SK-N-SH (cell line): ENCODE measurements at regions not wholly inside any gene's neighbourhood (a gene's known extent, or its start where the extent isn't known, plus 50 kb on each side); places are given as distances from the start of the nearest gene placed in this dataset.

Experiments used
- CTCF ChIA-PET: fragments of 300-600, 350-600 bp; formaldehyde crosslinking; extraction: SDS; loops from one replicate; lab custom pipeline; 2021; lab: Yijun Ruan, JAX
- POLR2A ChIA-PET: fragments of 350-600 bp; sonication (Branson Sonifier 250); formaldehyde crosslinking; extraction: SDS; loops from one replicate; lab custom pipeline; 2020; ENCODE audit warnings: antibody characterized with exemption, inconsistent platforms; lab: Yijun Ruan, JAX
- DNase-seq: peaks from one replicate; pipeline ENCODE4 v3.0.0; 2012
- H2AFZ ChIP-seq: fragments of 200-600 bp; sonication (generic); 2 replicates; pipeline ENCODE4 v1.8.1; 2016; ENCODE audit warnings: antibody characterized with exemption, mild to moderate bottlenecking, low read depth
- H3F3A ChIP-seq: fragments of 200-600 bp; sonication (generic); replicated peaks from 2 replicates; pipeline ENCODE3; 2016; ENCODE audit warnings: antibody characterized with exemption, mild to moderate bottlenecking; ENCODE audit not compliant: insufficient read depth
- H3K27ac ChIP-seq, 2 experiments: fragments of 200-500 bp in 1 of 2; fragments of 200-600 bp in 1 of 2; sonication (Bioruptor generic) in 1 of 2; sonication (generic), shearing (Covaris generic) in 1 of 2; 2 replicates each; pipeline versions ENCODE4 v1.5.1 to v1.6.1; 2014 to 2016; ENCODE audit warnings: low read depth in 2 of 2, inconsistent platforms in 1 of 2, low read length in 1 of 2, mild to moderate bottlenecking in 1 of 2, mixed read lengths in 1 of 2
- H3K27me3 ChIP-seq: fragments of 200-600 bp; sonication (generic), shearing (Covaris generic); 2 replicates; pipeline ENCODE4 v1.6.1; 2016; ENCODE audit warnings: mixed run types; ENCODE audit not compliant: insufficient read depth
- H3K36me3 ChIP-seq, 2 experiments: fragments of 200-500 bp in 1 of 2; fragments of 200-600 bp in 1 of 2; sonication (Bioruptor generic) in 1 of 2; sonication (generic) in 1 of 2; replicated peaks in 1 of 2; 2 replicates each; pipeline versions ENCODE3 to v1.5.1; 2014 to 2016; ENCODE audit warnings: low read length in 1 of 2, mild to moderate bottlenecking in 1 of 2; ENCODE audit not compliant: insufficient read depth in 2 of 2, control insufficient read depth in 1 of 2
- H3K4me1 ChIP-seq, 2 experiments: fragments of 200-500 bp in 1 of 2; fragments of 200-600 bp in 1 of 2; sonication (Bioruptor generic) in 1 of 2; sonication (generic), shearing (Covaris generic) in 1 of 2; 2 replicates each; pipeline versions ENCODE4 v1.5.1 to v1.6.1; 2014 to 2016; ENCODE audit warnings: low read depth in 1 of 2, low read length in 1 of 2, mixed run types in 1 of 2; ENCODE audit not compliant: insufficient read depth in 2 of 2, control insufficient read depth in 1 of 2
- H3K4me2 ChIP-seq: fragments of 200-600 bp; sonication (generic), shearing (Covaris generic); 2 replicates; pipeline ENCODE4 v1.6.1; 2017; ENCODE audit warnings: mixed run types
- H3K4me3 ChIP-seq, 2 experiments: fragments of 200-500 bp in 1 of 2; fragments of 200-600 bp in 1 of 2; sonication (Bioruptor generic) in 1 of 2; sonication (generic), shearing (Covaris generic) in 1 of 2; 2 replicates each; pipeline versions ENCODE4 v1.5.1 to v1.8.1; 2014 to 2016; ENCODE audit warnings: low read depth in 2 of 2, inconsistent platforms in 1 of 2, low read length in 1 of 2, mild to moderate bottlenecking in 1 of 2, mixed read lengths in 1 of 2, moderate library complexity in 1 of 2
- H3K79me2 ChIP-seq: fragments of 200-600 bp; sonication (generic); 2 replicates; pipeline ENCODE4 v1.8.1; 2017; ENCODE audit warnings: mild to moderate bottlenecking; ENCODE audit not compliant: insufficient read depth
- H3K9ac ChIP-seq: fragments of 200-600 bp; sonication (generic); 2 replicates; pipeline ENCODE4 v1.6.1; 2017; ENCODE audit warnings: mixed run types
- H3K9me2 ChIP-seq: fragments of 200-600 bp; sonication (generic); 2 replicates; pipeline ENCODE4 v1.6.1; 2017; ENCODE audit warnings: mixed run types
- H3K9me3 ChIP-seq: fragments of 200-600 bp; sonication (generic); 2 replicates; pipeline ENCODE4 v1.6.1; 2017; ENCODE audit warnings: mixed run types, mild to moderate bottlenecking, moderate library complexity
- H4K20me1 ChIP-seq: fragments of 200-600 bp; sonication (generic); 2 replicates; pipeline ENCODE4 v1.6.1; 2017; ENCODE audit warnings: mild to moderate bottlenecking, mixed run types; ENCODE audit not compliant: insufficient read depth
- ELF1 ChIP-seq: IDR thresholded peaks from 2 replicates; pipeline ENCODE4 v1.4.0; 2012
- EP300 ChIP-seq, 2 experiments: IDR thresholded peaks; 2 replicates each; pipeline versions ENCODE4 v1.4.0 to v1.6.1; 2012; ENCODE audit warnings: borderline replicate concordance in 1 of 2, low read depth in 1 of 2, low read length in 1 of 2
- EZH2phosphoT487 ChIP-seq: fragments of 200-600 bp; sonication (generic); IDR thresholded peaks from 2 replicates; pipeline ENCODE4 v1.6.1; 2017; ENCODE audit warnings: low read depth, mixed run types, mild to moderate bottlenecking, antibody characterized with exemption, moderate library complexity, borderline replicate concordance
- FOSL2 ChIP-seq: IDR thresholded peaks from 2 replicates; pipeline ENCODE4 v1.4.0; 2012; ENCODE audit warnings: low read depth, mild to moderate bottlenecking, moderate library complexity, borderline replicate concordance
- FOXM1 ChIP-seq: IDR thresholded peaks from 2 replicates; pipeline ENCODE4 v1.4.0; 2012; ENCODE audit warnings: low read depth, mild to moderate bottlenecking
- GATA2 ChIP-seq: sonication (generic); formaldehyde crosslinking; IDR thresholded peaks from 2 replicates; pipeline ENCODE4 v1.5.0; 2020; ENCODE audit warnings: mild to moderate bottlenecking, missing genetic modification reagents
- JUND ChIP-seq: IDR thresholded peaks from 2 replicates; pipeline ENCODE4 v1.4.0; 2012
- MAX ChIP-seq: IDR thresholded peaks from 2 replicates; pipeline ENCODE4 v1.4.0; 2012; ENCODE audit warnings: low read depth
- MEF2A ChIP-seq: IDR thresholded peaks from 2 replicates; pipeline ENCODE4 v1.4.0; 2012; ENCODE audit warnings: low read depth, borderline replicate concordance
- MXI1 ChIP-seq: IDR thresholded peaks from 2 replicates; pipeline ENCODE4 v1.6.1; 2012; ENCODE audit warnings: mild to moderate bottlenecking, low read depth, low read length, improper control_type of control experiment
- NFIC ChIP-seq: IDR thresholded peaks from 2 replicates; pipeline ENCODE4 v1.4.0; 2012; ENCODE audit warnings: borderline replicate concordance
- NRF1 ChIP-seq: IDR thresholded peaks from 2 replicates; pipeline ENCODE4 v1.6.1; 2012; ENCODE audit warnings: low read depth, mild to moderate bottlenecking, low read length
- RXRA ChIP-seq: IDR thresholded peaks from 2 replicates; pipeline ENCODE4 v1.4.0; 2012; ENCODE audit warnings: low read depth, mild to moderate bottlenecking, borderline replicate concordance
- SIN3A ChIP-seq: IDR thresholded peaks from 2 replicates; pipeline ENCODE4 v1.6.1; 2012; ENCODE audit warnings: low read depth, mild to moderate bottlenecking, low read length, moderate library complexity, borderline replicate concordance
- SMC3 ChIP-seq: IDR thresholded peaks from 2 replicates; pipeline ENCODE4 v1.6.1; 2012; ENCODE audit warnings: low read depth, low read length, improper control_type of control experiment
- TAF1 ChIP-seq: IDR thresholded peaks from 2 replicates; pipeline ENCODE4 v1.6.1; 2012; ENCODE audit warnings: low read depth, mild to moderate bottlenecking, low read length, moderate library complexity, borderline replicate concordance
- TEAD4 ChIP-seq: IDR thresholded peaks from 2 replicates; pipeline ENCODE4 v1.4.0; 2012; ENCODE audit warnings: mild to moderate bottlenecking, borderline replicate concordance; ENCODE audit not compliant: insufficient read depth
- USF2 ChIP-seq: fragments of 150-350 bp; IDR thresholded peaks from 2 replicates; pipeline ENCODE4 v1.6.1; 2017; ENCODE audit warnings: antibody characterized with exemption, low read length, low read depth, borderline replicate concordance
- YY1 ChIP-seq: IDR thresholded peaks from 2 replicates; pipeline ENCODE4 v1.4.0; 2012; ENCODE audit warnings: low read depth, mild to moderate bottlenecking
- WGBS: methylation state at CpG from one replicate; pipeline ENCODE4 v1.1.6; 2017; ENCODE audit warnings: low lambda C conversion rate; 5-methylcytosine and 5-hydroxymethylcytosine counted together

- TF ChIP-seq USF2: no peak
- TF ChIP-seq GATA2 (CRISPR knock-in tag): no peak
- peak; percentile 52 to 93; a peak in 3 of 4 replicates for TF ChIP-seq EP300 (IDR thresholded peaks at IDR 0.05; ENCODE audit: borderline replicate concordance in 1 of 2, low read depth in 1 of 2, low read length in 1 of 2)
- no peak for TF ChIP-seq YY1
- TF ChIP-seq JUND: peak; percentile 97
- no peak for TF ChIP-seq NRF1
- TF ChIP-seq, all 33 proteins: peak for 10
Measured at GRCh38 chr1:81304187-81304586, 496.5 kb upstream of the ADGRL2 start (continued).

- no peak overlapping the region for H3K27ac ChIP-seq
- H3F3A ChIP-seq: peaks cover 7% of the 10 kb centered on the region
- H4K20me1 ChIP-seq: no peaks in the 10 kb centered on the region
- H2AFZ ChIP-seq: no peak overlapping the region
- POLR2A ChIA-PET: no interaction called here
- H3K4me3 ChIP-seq: no peak overlapping the region
- no peaks in the 10 kb centered on the region for H3K9me3 ChIP-seq
- no peaks in the 10 kb centered on the region for H3K79me2 ChIP-seq
- H3K27me3 ChIP-seq: no peaks in the 10 kb centered on the region
- no peak overlapping the region for H3K4me2 ChIP-seq
- H3K9me2 ChIP-seq: no peaks in the 10 kb centered on the region
- DNase-seq: no peak
- H3K4me1 ChIP-seq: peaks cover 2 to 14% of the 10 kb centered on the region in 2 experiments; a peak in 2 of 4 replicates
- TF ChIP-seq EZH2phosphoT487: no peak
- no peak for TF ChIP-seq FOSL2
- TF ChIP-seq TEAD4: no peak
- no peak for TF ChIP-seq SIN3A
- no peak for TF ChIP-seq MXI1
- TF ChIP-seq SMC3: no peak
- TF ChIP-seq NFIC: no peak
- TF ChIP-seq TAF1: no peak
- no peak for TF ChIP-seq RXRA
- no peak for TF ChIP-seq ELF1
- TF ChIP-seq, all 33 proteins: peak for 0
- CTCF ChIA-PET: no interaction called here
- no peaks in the 10 kb centered on the region for H3K36me3 ChIP-seq
- 81% methylated on average over 2 of the region's 2 CpGs for WGBS
- H3K9ac ChIP-seq: no peak overlapping the region
Measured at GRCh38 chr1:81299892-81300291, 500.8 kb upstream of the ADGRL2 start.

GRCh38 chr1:81298266-81298665 is 502.5 kb upstream of the ADGRL2 start:
- Histone ChIP-seq H3K27ac (no peak overlapping the region), H3K4me2 (no peak overlapping the region), H3K27me3 (no peaks in the 10 kb centered on the region), H3K9me3 (no peaks in the 10 kb centered on the region), H4K20me1 (no peaks in the 10 kb centered on the region), H3F3A (peaks cover under 1% of the 10 kb centered on the region), H3K4me1 (no peaks in the 10 kb centered on the region; a peak in 2 of 4 replicates), H3K36me3 (no peaks in the 10 kb centered on the region), H2AFZ (no peak overlapping the region), H3K4me3 (no peak overlapping the region), H3K9me2 (no peaks in the 10 kb centered on the region), H3K9ac (no peak overlapping the region), H3K79me2 (no peaks in the 10 kb centered on the region)
- WGBS: 81% methylated on average over 3 of the region's 3 CpGs
- no peak for TF ChIP-seq MAX
- TF ChIP-seq FOXM1: no peak
- no peak for TF ChIP-seq JUND
- TF ChIP-seq USF2: no peak
- no peak for TF ChIP-seq MEF2A
- TF ChIP-seq YY1: no peak
- no peak for TF ChIP-seq RXRA
- no peak for DNase-seq
- CTCF ChIA-PET: interaction anchor here (1.2 kb wide), 1 partner anchor 251 kb away, joined by 3 read pairs; no protein-coding TSS in a partner anchor
- POLR2A ChIA-PET: no interaction called here
